ENCODE measurements at regions not wholly inside any gene's neighbourhood (a gene's known extent, or its start where the extent isn't known, plus 50 kb on each side); places are given as distances from the start of the nearest gene placed in this dataset.

DNA sequence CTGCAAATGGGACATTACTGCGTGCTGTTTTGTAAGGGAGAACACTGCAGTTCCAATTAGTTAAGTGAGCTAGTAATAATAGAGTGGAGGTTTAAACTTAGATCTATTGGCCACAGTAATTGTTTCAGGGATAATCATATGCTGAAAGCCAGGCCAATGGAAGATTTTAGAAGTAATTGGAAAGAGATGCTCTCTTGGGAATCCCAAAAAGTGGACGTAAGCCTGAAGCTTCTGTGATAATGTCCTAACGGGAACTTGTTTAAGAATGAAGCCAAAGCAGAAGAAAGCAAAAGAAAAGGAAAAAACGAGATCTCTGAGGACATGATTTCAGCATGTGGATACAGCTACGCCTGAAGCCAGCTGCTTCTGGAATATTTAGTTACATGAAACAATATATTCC, 594.6 kb downstream of the SLC4A3 start:
- H3K79me1 ChIP-seq (ENCODE audit: insufficient read depth, low read depth, low read length, poor library complexity, severe bottlenecking) = no peaks in the 10 kb centered on the region
- Mint-ChIP-seq H3K27ac (no peak overlapping the region), H3K9me3 (no peaks in the 10 kb centered on the region), H3K4me3 (no peak overlapping the region), H3K27me3 (ENCODE audit: low read depth) (no peaks in the 10 kb centered on the region; the same call in 1 of the 2 replicates), H3K4me1 (peaks cover 17 to 21% of the 10 kb centered on the region in 2 experiments), H3K36me3 (ENCODE audit: insufficient read depth in 1 of 3, low read depth in 3 of 3) (no peaks in the 10 kb centered on the region; a peak in 1 of 7 replicates)
- no peaks in the 10 kb centered on the region for H3K23me2 ChIP-seq (ENCODE audit: insufficient read length, low read depth, low read length, poor library complexity, severe bottlenecking)
- no peak overlapping the region for H3K56ac ChIP-seq (ENCODE audit: insufficient read length, low read depth, low read length)
- no peak overlapping the region for H2BK15ac ChIP-seq (ENCODE audit: low read depth, low read length)
- H3K79me2 ChIP-seq (ENCODE audit: insufficient read depth, low read length) = no peaks in the 10 kb centered on the region
- no CpG with 5 or more reads among the region's 5 CpGs for WGBS (ENCODE audit: extremely low coverage, insufficient read length, low lambda C conversion rate)
- no peak overlapping the region for H2AK5ac ChIP-seq (ENCODE audit: insufficient read length, low read length)
- H2AFZ ChIP-seq (ENCODE audit: low read length) = no peak overlapping the region
- H2BK120ac ChIP-seq (ENCODE audit: low read depth, low read length, poor library complexity, severe bottlenecking) = no peak overlapping the region
- H3T11ph ChIP-seq (ENCODE audit: low read length) = no peak overlapping the region
- no peak overlapping the region for H4K8ac ChIP-seq (replicated peaks; ENCODE audit: insufficient read length, low read depth, low read length)
- no peak overlapping the region for H2BK12ac ChIP-seq (ENCODE audit: insufficient read length, low read depth, low read length)
- H3K4me2 ChIP-seq (ENCODE audit: insufficient read depth, insufficient read length, low read length) = no peak overlapping the region
- H3K4me1 ChIP-seq (ENCODE audit: insufficient read depth, low read length) = peaks cover 4% of the 10 kb centered on the region; the same call in 1 of the 2 replicates
- no peak overlapping the region for H3K14ac ChIP-seq (ENCODE audit: insufficient read depth, low read length)
- H4K5ac ChIP-seq (ENCODE audit: insufficient read length, low read depth, low read length) = no peak overlapping the region
- H4K91ac ChIP-seq (ENCODE audit: insufficient read length, low read depth, low read length) = no peak overlapping the region
- H2BK20ac ChIP-seq (ENCODE audit: low read depth, low read length, poor library complexity, severe bottlenecking) = no peak overlapping the region
- H3K27me3 ChIP-seq (ENCODE audit: insufficient read depth, low read length) = no peaks in the 10 kb centered on the region
- no peak overlapping the region for H3K23ac ChIP-seq (ENCODE audit: insufficient read length, low read depth, low read length)
- no peak overlapping the region for H3K27ac ChIP-seq (ENCODE audit: insufficient read length, low read depth, low read length)
- H3K18ac ChIP-seq (ENCODE audit: insufficient read length, low read depth, low read length) = no peak overlapping the region
- no peak overlapping the region for H3K4ac ChIP-seq (ENCODE audit: low read depth, low read length)
- H4K20me1 ChIP-seq (ENCODE audit: control insufficient read depth, insufficient read depth, insufficient read length) = no peaks in the 10 kb centered on the region
- DNase-seq = no peak
- no peak overlapping the region for H2BK5ac ChIP-seq (ENCODE audit: insufficient read length, low read length)
- no peaks in the 10 kb centered on the region for H3K9me3 ChIP-seq (ENCODE audit: control insufficient read depth, low read depth, low read length)
- no peak overlapping the region for H3K9ac ChIP-seq (ENCODE audit: extremely low read depth, insufficient read length, low read length)
- TF ChIP-seq, protein P1, sequence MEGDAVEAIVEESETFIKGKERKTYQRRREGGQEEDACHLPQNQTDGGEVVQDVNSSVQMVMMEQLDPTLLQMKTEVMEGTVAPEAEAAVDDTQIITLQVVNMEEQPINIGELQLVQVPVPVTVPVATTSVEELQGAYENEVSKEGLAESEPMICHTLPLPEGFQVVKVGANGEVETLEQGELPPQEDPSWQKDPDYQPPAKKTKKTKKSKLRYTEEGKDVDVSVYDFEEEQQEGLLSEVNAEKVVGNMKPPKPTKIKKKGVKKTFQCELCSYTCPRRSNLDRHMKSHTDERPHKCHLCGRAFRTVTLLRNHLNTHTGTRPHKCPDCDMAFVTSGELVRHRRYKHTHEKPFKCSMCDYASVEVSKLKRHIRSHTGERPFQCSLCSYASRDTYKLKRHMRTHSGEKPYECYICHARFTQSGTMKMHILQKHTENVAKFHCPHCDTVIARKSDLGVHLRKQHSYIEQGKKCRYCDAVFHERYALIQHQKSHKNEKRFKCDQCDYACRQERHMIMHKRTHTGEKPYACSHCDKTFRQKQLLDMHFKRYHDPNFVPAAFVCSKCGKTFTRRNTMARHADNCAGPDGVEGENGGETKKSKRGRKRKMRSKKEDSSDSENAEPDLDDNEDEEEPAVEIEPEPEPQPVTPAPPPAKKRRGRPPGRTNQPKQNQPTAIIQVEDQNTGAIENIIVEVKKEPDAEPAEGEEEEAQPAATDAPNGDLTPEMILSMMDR (conservative IDR thresholded peaks at IDR 0.05) = no peak
